ENCODE measurements at regions not wholly inside any gene's neighbourhood (a gene's known extent, or its start where the extent isn't known, plus 50 kb on each side); places are given as distances from the start of the nearest gene placed in this dataset.

GRCh38 chr6:71224011-71224410, 64.6 kb upstream of the OGFRL1 start:
- Histone ChIP-seq H3K79me2 (ENCODE audit: low read length) (no peaks in the 10 kb centered on the region), H3K9me2 (replicated peaks; ENCODE audit: low read length) (no peaks in the 10 kb centered on the region), H3F3A (ENCODE audit: low read length, unreplicated experiment) (no peaks in the 10 kb centered on the region), H3K9ac (ENCODE audit: low read length) (no peak overlapping the region), H3K4me3 (ENCODE audit: low read length) (no peak overlapping the region), H3K9me3 (ENCODE audit: low read length) (no peaks in the 10 kb centered on the region), H3K27ac (ENCODE audit: low read length) (no peak overlapping the region), H4K20me1 (ENCODE audit: low read length) (no peaks in the 10 kb centered on the region), H3K4me2 (ENCODE audit: low read length) (no peak overlapping the region), H3K4me1 (ENCODE audit: insufficient read depth, low read length) (peaks cover 29% of the 10 kb centered on the region), H3K36me3 (ENCODE audit: low read depth, low read length) (no peaks in the 10 kb centered on the region), H3K27me3 (ENCODE audit: low read length) (no peaks in the 10 kb centered on the region), H2AFZ (ENCODE audit: low read length) (no peak overlapping the region)
- POLR2A ChIA-PET (ENCODE audit: unreplicated experiment): no interaction called here
- intact Hi-C loops (cut with micrococcal nuclease): no loop called here
- no peak for DNase-seq
- TF ChIP-seq EZH2 (IDR thresholded peaks at IDR 0.05; ENCODE audit: low read length, unreplicated experiment) (no peak), EZH2phosphoT487 (IDR thresholded peaks at IDR 0.05; ENCODE audit: borderline replicate concordance, low read length) (no peak), CTCF (conservative IDR thresholded peaks at IDR 0.05; ENCODE audit: low read depth, low read length) (no peak)
- CTCF ChIA-PET: no interaction called here
- BruUV-seq (replicated peaks): no TSS peak
- ATAC-seq: no peak

GRCh38 chr6:71226151-71226550, 62.5 kb upstream of the OGFRL1 start:
- H2AFZ ChIP-seq (ENCODE audit: low read length): no peak overlapping the region
- no peak for ATAC-seq
- no peaks in the 10 kb centered on the region for H3K36me3 ChIP-seq (ENCODE audit: low read depth, low read length)
- POLR2A ChIA-PET (ENCODE audit: unreplicated experiment): no interaction called here
- TF ChIP-seq CTCF (conservative IDR thresholded peaks at IDR 0.05; ENCODE audit: low read depth, low read length) (no peak), EZH2 (IDR thresholded peaks at IDR 0.05; ENCODE audit: low read length, unreplicated experiment) (no peak), EZH2phosphoT487 (IDR thresholded peaks at IDR 0.05; ENCODE audit: borderline replicate concordance, low read length) (no peak)
- H3K27ac ChIP-seq (ENCODE audit: low read length): no peak overlapping the region
- no peaks in the 10 kb centered on the region for H3K9me2 ChIP-seq (replicated peaks; ENCODE audit: low read length)
- no TSS peak for BruUV-seq (replicated peaks)
- H3K4me3 ChIP-seq (ENCODE audit: low read length): no peak overlapping the region
- H3K27me3 ChIP-seq (ENCODE audit: low read length): no peaks in the 10 kb centered on the region
- no peak for DNase-seq
- no peaks in the 10 kb centered on the region for H4K20me1 ChIP-seq (ENCODE audit: low read length)
- H3F3A ChIP-seq (ENCODE audit: low read length, unreplicated experiment): no peaks in the 10 kb centered on the region
- H3K9me3 ChIP-seq (ENCODE audit: low read length): no peaks in the 10 kb centered on the region
- CTCF ChIA-PET: no interaction called here
- no peak overlapping the region for H3K9ac ChIP-seq (ENCODE audit: low read length)
- intact Hi-C loops (cut with micrococcal nuclease): no loop called here
- no peaks in the 10 kb centered on the region for H3K79me2 ChIP-seq (ENCODE audit: low read length)
- no peak overlapping the region for H3K4me2 ChIP-seq (ENCODE audit: low read length)
- peaks cover 35% of the 10 kb centered on the region for H3K4me1 ChIP-seq (ENCODE audit: insufficient read depth, low read length)

GRCh38 chr6:71228461-71229041, 60.1 kb upstream of the OGFRL1 start:
- H3K9me2 ChIP-seq (replicated peaks; ENCODE audit: low read length): no peaks in the 10 kb centered on the region
- no peak overlapping the region for H3K4me3 ChIP-seq (ENCODE audit: low read length)
- H2AFZ ChIP-seq (ENCODE audit: low read length): no peak overlapping the region
- no peaks in the 10 kb centered on the region for H3K9me3 ChIP-seq (ENCODE audit: low read length)
- intact Hi-C loops (cut with micrococcal nuclease): loop anchor here (2.0 kb wide), 1 partner anchor 38 kb away; no protein-coding TSS in a partner anchor
- no peak overlapping the region for H3K9ac ChIP-seq (ENCODE audit: low read length)
- no peaks in the 10 kb centered on the region for H3F3A ChIP-seq (ENCODE audit: low read length, unreplicated experiment)
- H3K4me1 ChIP-seq (ENCODE audit: insufficient read depth, low read length): peaks cover 22% of the 10 kb centered on the region
- BruUV-seq (replicated peaks): no TSS peak
- H3K36me3 ChIP-seq (ENCODE audit: low read depth, low read length): no peaks in the 10 kb centered on the region
- ChIA-PET POLR2A (ENCODE audit: unreplicated experiment) (no interaction called here), CTCF (no interaction called here)
- H3K79me2 ChIP-seq (ENCODE audit: low read length): no peaks in the 10 kb centered on the region
- TF ChIP-seq EZH2 (IDR thresholded peaks at IDR 0.05; ENCODE audit: low read length, unreplicated experiment) (no peak), EZH2phosphoT487 (IDR thresholded peaks at IDR 0.05; ENCODE audit: borderline replicate concordance, low read length) (no peak), CTCF (conservative IDR thresholded peaks at IDR 0.05; ENCODE audit: low read depth, low read length) (no peak)
- peak; percentile 77 for DNase-seq
- H4K20me1 ChIP-seq (ENCODE audit: low read length): no peaks in the 10 kb centered on the region
- H3K27me3 ChIP-seq (ENCODE audit: low read length): no peaks in the 10 kb centered on the region
- H3K4me2 ChIP-seq (ENCODE audit: low read length): peak overlapping the region; percentile 27
- H3K27ac ChIP-seq (ENCODE audit: low read length): 0 out of 2 replicates have a peak overlapping the region, but pooled peaks have one; percentile 25
- ATAC-seq: peak; percentile 88
